ENCODE measurements at regions not wholly inside any gene's neighbourhood (a gene's known extent, or its start where the extent isn't known, plus 50 kb on each side); places are given as distances from the start of the nearest gene placed in this dataset.
"Not testable (repeated sequence)": the region's sequence is repeated elsewhere in the genome, so short reads cannot be mapped to it uniquely, and the experiment has no call there.

DNA sequence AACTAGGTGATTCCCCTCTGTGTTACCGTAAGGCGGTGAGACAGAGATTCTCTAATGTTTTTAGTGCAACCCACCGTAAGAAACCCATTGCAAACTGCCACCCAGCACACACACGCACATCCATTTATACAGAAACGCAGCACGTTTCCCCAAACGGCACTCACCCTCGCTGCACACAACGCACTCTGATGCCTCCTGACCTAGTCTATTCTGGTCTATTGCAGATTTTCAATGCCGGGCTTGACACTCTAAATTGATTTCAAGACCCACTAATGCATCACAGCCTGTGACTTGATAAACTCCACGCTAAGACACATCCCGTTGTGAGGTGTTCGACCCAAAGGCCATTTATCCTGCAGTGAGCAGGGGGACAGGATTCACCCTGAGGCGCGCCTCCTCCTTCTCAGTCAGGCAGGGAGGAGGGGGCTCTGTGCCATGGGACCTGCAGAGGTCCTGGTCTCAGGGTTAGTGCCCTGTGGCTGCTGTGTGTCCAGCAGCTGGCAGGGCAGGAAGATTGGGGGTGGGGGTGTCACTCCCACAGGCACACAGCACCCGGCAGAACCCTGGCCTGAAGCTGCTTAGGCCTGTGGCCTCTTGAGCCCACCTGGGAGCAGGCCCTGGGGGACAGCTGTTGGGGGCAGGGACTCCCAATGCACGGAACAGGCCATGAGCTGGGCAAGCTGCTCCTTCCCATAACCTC is 335.6 kb downstream of the PREX1 start:
- DNase-seq (ENCODE audit: low spot score) = no peak

DNA sequence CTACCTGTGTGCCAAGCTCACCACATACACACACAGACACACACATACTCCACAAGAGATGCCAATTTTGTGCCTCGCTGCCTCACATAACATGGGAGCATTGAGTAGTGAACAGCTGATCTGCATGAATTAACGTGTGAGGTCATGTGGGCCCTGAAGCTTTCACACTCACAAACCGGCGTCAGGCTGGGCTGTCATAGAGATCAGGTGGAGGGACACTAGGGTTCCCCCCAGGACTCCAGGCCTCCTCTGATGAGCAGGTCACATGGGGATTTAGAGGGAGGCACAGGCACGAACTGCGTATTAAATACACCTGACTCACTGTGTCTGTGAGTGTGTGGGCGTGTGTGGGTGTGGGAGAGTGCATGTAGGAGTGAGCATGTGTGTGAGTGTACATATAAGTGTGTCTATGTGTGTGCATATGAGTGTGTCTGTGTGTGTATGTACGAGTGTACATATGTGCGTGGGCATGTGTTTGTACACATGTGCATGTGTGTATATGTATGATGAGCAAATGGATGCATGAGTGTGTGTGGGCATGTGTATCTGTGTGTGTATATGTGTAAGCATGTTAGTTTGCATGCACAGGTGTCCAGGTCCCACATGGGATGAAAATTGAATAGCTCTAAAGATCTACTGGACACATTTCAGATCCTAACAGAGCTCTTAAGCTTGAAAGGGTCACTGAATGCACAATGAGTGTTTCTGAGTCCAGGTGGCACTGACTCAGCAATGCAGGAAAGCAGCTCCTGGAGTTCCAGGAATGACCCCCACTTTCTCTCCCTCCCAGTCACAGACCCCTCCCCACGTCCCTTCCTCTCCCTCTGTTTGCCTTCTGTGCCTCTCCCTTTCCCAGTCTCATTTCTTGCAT is 336.6 kb downstream of the PREX1 start:
- DNase-seq (ENCODE audit: low spot score) = no peak

DNA sequence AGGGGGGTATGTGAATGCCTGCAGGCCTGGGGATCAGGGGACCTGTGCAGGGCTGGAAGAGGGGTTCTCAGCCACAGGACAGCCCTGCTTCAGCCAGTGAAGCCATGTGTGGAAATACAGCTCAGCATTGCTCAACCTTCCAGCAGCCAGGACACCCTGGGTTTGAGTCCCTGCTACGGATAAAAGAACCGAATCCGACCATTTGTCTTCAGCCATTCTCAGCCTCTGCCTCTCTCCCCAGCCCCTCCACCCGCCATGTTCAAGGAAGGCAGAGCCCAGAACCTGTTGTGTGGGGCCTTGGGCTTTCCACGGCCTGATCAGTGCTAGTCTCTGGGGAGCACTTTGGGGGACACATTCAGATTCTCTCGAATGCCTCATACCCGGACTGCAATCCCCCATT is 337.5 kb downstream of the PREX1 start:
- not testable (repeated sequence) for DNase-seq (ENCODE audit: low spot score)

DNA sequence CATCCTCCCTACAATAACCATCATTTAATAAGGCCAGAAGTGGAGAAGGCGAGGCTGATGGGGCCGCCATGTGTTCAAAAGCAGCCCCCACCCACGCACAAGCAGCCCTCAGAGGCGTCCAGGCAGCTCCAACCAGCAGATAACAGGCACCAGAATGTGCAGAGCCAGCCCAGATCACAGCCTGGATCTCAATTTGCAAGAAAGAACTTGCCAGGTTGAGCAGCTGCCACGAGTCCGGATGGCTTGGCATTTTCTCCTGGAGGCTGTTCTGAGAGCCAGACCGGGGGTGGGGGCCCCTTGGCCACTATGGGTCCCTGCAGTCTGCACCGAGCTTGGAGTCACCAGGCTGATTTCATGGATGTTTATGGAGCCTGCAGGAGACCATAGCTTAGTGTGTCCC is 338.1 kb downstream of the PREX1 start:
- no peak for DNase-seq (ENCODE audit: low spot score)

DNA sequence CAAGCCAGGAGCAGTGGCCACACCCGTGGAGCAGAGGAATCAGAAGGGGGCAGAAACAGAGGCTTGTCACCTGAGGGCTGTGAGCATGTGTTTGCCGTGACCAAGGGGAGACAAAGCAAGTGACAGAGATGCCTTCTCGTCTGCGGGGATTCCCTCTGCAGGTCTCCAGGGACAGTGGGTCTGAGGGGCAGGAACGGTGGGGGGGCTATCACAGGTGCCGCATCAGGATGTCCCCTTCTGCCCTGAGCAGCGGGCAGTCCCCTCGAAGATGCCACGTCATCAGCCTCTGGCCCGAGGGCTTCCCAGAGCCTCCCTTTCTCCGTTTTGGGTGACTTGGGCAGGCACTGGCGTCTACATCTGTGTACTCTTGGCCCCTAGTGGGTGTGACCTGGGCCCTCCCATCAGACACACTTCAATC is 338.7 kb downstream of the PREX1 start:
- no peak for DNase-seq (ENCODE audit: low spot score)

DNA sequence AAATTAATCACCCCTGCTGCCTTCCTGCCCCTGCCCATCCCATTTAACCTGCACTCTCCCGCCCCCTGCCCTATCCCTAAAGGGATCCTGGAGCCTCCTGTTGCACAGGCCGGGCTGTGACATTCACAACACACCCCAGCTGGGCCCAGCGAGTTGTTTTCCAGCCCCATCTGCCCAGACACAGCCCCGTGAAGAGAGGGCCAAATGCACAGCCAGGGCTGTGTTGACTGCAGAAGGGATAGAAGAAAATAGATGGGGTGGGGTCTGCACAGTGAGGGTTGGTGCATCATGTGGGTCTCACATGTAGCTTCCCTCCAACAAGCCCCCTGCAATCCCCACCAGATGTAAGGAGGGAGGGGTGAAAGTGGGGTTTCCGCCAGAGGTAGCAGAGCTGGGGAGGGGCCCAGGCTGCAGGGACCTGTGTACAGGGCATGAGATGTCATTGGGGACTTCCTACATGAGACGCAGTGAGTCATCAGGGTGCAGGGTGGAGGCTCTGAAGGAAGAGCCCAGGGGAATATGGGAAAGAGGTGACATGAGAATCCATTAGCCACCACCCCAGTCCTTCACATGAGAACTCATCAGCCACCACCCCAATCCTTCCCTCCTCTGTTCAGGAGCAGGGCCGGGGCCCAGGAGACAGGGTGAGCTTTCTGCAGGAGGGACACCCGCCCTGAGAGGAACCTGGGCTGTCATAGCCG is 339.3 kb downstream of the PREX1 start:
- DNase-seq (ENCODE audit: low spot score) = not testable (repeated sequence)

DNA sequence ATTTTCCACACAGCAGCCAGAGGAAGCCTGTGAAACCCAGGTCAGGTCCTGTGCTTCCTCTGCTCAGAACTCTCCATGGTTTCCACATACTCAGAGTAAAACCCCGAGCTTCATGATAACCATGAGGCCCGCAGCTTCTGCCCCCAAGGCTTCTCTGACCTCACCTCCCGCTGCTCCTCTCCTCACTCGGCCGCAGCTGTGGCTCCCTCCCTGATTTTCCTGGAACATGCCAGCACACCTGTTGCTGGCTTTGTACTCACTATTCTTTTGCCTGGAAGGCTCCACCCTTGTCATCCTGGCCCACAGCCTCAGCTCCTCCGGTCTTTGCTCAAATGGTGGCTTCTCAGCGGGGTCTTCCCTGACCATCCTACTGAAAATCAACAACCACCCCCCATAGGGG is 341.7 kb downstream of the PREX1 start:
- DNase-seq (ENCODE audit: low spot score) = no peak

DNA sequence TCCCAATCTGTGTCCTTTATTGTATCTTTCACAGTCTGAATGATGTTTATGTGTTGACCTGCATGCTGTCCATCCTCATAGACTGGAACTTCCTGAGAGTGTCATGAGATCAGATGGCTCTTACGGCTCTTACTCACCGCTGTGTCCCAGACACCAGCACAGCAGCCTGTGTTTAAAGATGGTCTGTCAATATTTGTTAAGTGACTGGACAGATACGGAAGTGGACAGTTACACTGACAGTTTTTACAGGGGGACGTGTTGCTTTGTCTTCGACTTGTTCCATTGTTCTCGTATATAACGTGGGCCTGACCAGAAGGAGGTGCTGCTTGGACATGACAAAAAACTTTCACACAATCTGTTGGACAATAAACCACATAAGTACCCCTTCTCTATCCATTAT is 342.6 kb downstream of the PREX1 start:
- not testable (repeated sequence) for DNase-seq (ENCODE audit: low spot score)

DNA sequence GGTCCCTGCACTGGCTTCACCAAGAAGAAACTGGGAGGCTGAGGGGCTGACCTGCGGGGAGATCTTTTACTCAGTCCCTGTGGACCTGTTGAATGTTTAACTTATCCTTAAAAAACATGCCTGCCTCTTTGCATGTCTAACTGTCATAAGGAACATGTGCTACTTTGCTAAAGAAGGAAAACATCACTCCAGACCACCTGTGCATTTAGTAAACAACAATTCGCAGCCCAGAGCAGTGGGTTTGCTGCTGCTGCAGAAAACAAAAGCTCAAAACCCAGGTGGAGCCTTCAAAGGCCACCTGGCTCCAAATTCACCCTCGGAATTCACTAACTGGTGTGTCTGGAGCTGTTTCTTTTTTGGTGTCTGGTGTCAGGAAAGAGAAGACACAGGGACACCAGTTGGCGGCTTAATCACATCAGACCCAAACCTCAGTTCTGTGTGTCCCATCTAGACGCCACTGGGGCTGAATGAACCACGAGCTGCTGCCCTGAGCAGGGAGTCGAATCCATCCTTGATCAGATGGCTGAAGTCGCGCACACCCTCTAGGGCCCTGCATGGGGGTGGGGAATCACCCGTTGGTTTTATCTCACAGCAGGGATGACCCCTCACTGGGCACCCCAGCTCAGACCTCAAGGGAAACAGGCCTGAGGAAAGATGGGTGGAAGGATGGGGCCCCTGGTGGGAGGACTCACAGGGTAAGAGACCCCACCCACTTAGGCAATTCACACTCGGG is 344.3 kb downstream of the PREX1 start:
- DNase-seq (ENCODE audit: low spot score) = no peak

DNA sequence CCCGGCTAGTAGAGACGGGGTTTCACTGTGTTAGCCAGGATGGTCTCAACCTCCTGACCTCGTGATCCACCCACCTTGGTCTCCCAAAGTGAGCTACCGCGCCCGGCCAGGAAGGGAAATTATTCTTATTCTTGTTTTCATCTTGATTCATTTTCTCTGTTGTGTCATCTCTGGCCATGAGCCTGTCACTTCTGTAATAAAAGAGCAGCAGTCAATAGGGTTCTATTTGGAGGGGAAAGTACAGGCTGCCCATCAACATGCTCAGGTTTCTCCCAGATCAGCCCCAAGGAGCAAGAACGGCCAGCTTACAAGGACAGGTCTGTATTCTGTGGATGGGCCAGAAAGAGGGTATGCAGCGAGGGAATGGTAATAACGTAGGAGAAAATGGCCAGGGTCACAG is 345.0 kb downstream of the PREX1 start:
- no peak for DNase-seq (ENCODE audit: low spot score)

DNA sequence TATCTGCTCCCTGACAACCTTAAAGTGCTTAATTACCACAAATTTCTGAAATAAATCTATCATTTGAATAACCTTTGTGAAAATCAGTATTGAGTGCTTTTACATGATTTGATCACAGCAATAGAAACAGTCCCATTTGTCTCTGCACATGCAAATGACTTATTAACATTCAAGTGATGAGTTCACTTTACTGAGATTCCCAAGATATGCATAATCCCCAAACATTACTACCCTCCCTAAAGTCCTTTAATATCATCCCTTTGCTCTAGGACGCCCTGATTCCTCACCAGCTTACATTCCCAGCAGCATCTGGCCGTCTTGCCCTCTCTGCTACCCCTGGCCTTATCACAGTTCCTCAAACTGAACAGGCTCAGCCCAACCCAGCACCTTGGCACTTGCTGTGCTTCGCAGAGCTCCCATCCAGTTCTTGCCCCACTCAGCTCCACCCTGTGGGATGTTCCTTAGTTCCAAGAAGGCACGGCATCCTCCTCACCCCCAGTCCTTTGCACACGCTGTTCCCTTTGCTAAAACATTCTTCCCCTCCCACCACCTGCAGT is 347.5 kb downstream of the PREX1 start:
- DNase-seq (ENCODE audit: low spot score) = no peak

DNA sequence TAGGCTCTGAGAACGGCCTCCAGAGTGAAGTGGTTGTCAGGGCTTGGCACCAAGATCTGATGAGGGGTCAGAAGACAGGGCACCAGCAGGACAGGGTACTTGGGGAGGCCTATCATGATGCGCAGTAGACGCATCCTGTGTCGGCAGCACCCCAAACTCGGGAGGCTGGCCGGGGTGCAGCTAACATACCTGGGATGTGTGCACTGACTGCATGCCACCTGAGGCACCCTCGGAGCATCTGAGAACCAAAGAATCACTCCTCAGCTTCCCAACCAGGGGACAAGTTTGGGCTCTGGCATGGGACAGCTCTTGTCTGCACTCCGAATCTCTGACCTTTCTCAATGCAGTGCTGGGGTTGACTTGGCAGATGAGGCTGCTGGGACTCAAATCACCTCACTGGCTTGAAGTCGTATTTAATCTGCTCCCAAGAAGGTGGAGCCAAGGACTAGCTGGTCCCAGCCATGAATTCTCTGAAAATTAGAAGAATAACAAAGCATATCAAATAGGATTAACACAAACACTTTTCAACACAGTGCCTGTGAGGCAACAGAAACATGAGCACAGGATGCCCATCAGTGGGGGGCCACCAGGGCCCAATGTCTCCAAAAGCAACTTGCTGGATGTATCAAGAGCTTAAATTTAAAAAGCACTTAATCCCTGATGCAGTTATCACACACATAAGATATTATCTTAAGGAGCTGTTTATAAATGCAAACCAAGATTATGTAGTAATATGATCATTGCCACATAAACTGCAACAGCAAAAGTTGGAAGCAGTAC is 348.8 kb downstream of the PREX1 start:
- DNase-seq (ENCODE audit: low spot score) = no peak

DNA sequence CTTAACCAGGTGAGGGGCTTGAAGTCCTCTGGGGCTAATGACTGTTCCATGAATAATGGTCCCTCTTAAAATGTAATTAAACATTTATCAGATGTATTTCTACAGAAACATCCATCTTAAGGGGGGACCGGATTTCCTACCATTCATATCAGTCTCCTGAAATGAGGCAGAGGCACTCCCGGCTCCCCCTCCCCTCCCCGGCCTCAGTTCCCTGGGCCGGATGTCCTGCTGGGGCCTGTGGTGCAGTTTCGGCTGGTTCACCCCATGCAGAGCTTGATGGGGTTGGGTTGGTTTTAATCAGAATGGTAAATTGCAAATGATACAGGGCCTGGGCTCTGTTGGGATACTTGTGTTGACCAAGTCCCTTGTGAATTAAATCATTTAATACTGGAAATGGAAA is 349.4 kb downstream of the PREX1 start:
- no peak for DNase-seq (ENCODE audit: low spot score)

DNA sequence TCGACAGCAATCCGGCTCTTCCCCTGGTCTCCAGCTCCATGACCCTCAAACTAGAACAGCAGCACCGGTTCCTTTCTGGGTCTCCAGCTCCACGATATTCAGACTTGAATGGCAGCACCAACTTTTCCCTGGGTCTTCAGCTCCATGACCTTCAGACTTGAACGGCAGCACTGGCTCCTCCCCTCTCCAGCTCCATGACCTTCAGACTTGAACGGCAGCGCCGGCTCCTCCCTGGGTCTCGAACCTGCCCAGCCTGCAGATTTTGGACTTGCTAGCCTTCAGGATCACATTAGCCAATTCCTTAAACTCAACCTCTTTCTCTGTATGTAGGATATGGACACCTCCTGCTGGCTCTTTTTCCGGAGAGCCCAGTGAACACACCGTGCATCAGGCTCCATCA is 350.9 kb downstream of the PREX1 start:
- DNase-seq (ENCODE audit: low spot score) = no peak

DNA sequence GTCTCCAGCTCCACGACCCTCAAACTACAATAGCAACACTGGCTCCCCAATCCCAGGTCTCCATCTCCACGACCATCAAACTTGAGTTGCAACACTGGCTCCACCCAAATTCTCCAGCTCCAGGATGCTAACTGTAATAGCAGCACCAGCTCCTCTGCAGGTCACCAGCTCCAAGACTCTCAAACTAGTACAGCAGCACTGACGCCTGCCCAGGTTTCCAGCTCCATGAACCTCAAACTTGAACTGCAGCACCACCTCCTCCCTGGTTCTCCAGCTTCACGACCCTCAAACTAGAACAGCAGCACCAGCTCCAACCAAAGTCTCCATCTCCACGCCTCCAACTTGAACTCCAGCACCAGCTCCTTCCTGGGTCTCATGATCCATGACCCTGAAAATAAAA is 353.8 kb downstream of the PREX1 start:
- no peak for DNase-seq (ENCODE audit: low spot score)

DNA sequence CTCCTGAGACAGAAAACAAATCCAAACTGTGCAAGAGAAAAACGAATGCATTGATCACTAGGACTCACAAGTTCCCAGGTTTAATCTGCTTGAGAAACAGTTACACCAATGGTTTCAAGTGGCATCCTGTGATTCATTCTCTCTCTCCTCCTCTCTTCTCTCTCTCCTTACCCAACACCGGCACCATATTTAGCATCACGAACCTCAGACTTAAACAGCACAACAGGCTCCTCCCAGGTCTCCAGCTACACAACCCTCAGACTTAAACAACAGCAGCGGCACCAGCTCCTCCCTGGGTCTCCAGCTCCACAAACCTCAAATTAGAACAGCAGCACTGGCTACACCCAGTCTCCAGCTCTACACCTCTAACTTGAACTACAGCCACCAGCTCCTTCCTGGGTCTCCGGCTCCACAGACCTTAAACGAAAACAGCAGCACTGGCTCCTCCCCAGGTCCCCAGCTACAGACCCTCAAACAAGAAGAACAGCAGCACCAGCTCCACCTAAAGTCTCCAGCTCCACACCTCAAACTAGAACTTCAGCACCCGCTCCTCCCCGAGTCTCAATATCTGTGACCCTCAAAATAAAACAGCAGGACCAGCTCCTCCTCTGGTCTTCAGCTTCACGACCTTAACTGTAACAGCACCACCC is 355.9 kb downstream of the PREX1 start:
- no peak for DNase-seq (ENCODE audit: low spot score)

DNA sequence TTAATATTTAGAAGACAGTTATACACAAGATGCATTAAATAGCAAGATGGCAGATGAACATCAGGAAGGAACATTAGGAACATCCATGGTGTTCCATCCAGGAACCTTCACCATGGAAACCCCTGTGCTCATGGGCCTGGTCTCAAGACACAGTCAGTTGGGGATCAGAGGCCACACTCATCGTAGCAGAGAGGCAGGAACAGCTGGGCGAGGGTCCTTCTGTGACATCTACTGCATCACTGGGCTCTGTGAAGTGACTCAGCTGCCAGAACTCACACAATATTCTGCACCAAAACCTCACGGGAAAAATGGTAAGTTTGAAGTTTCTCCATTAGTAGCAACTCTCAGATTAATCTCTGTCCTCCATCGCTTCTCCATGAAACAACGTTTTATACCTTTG is 356.6 kb downstream of the PREX1 start:
- no peak for DNase-seq (ENCODE audit: low spot score)

DNA sequence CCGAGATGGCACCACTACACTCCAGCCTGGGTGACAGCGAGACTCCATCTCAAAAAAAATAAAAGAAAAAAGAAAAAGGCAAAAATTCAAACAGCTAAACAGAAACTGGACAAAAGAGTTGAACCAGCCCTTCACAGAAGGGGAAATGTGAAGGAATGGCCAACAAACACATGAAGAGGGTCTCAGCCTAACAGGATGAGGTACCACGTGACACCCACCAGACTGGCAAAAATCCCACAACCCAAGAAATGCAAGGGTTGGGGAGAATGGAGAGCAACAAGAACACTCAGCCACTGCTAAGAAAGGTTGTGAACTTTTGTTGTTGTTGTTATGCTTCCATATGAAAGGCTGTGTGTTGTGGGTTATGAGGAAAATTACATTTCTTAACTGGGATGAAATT is 357.7 kb downstream of the PREX1 start:
- DNase-seq (ENCODE audit: low spot score) = no peak

DNA sequence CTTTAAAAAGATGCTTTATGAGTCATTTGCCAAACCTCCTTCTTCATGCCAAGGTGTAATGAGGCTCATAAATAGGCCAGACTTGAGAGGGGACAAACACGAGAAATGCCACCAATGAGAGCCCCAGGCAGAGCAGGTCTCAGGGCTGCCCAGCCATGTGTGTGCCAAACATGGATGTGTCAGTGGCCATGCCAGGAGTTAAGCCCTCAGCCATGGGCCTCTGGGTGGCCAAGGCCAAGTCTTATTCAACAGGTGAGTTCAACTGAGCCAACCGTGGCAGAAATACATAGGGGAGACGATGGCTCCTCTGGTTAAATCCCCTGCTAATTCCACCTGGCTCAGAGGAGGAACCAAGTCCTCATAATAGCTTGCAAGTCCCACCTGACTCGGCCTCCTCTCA is 358.8 kb downstream of the PREX1 start:
- no peak for DNase-seq (ENCODE audit: low spot score)

DNA sequence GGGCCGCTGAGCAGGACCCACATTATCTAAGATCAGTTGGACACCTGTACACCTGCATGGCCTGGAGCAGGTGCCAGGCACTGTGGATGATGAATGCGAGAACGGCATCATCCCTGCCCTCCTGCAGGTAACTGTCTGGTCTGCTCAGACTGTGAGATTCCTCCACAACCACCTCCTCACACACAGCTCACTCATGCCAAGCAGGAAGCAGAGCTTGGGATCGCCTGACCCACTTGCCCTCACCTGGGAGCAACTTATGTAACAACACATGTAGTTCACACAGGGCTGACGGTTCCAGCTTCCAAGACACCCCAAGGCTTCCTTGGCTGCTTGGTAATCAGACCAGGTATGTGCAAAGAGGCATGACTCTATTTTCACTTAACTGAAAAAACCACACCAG is 359.2 kb downstream of the PREX1 start:
- DNase-seq (ENCODE audit: low spot score) = no peak

All from mesenteric fat pad (tissue), 1 donor.